ENCODE measurements at regions not wholly inside any gene's neighbourhood (a gene's known extent, or its start where the extent isn't known, plus 50 kb on each side); places are given as distances from the start of the nearest gene placed in this dataset.

DNA sequence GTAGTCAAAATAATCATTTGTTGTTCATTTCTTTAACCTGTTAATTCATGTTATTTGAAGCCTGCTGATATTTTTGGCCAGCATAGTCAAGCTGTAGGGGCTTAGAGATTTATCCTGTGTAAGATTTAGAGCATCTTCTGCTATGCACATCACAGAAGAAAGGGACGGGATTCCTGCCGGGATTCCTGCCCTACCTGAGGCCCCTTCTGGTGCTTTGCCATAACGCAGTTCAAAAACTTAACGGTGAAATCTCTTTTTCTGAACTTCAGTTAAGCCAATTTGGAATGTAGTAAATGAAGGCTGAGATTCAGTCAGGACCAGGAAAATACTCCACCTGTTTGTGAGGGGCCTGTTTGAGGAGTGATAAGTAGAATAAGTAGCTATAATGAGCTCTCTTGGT, 50.7 kb upstream of the TMEM260 start:
- Mint-ChIP-seq H3K36me3 (ENCODE audit: low read depth, unreplicated experiment) (no peaks in the 10 kb centered on the region), H3K4me1 (ENCODE audit: unreplicated experiment) (peaks cover 6% of the 10 kb centered on the region), H3K27ac (ENCODE audit: unreplicated experiment) (no peak overlapping the region), H3K4me3 (ENCODE audit: unreplicated experiment) (no peak overlapping the region), H3K9me3 (ENCODE audit: unreplicated experiment) (no peaks in the 10 kb centered on the region), H3K27me3 (ENCODE audit: unreplicated experiment) (no peaks in the 10 kb centered on the region)
- TF ChIP-seq, protein P1, sequence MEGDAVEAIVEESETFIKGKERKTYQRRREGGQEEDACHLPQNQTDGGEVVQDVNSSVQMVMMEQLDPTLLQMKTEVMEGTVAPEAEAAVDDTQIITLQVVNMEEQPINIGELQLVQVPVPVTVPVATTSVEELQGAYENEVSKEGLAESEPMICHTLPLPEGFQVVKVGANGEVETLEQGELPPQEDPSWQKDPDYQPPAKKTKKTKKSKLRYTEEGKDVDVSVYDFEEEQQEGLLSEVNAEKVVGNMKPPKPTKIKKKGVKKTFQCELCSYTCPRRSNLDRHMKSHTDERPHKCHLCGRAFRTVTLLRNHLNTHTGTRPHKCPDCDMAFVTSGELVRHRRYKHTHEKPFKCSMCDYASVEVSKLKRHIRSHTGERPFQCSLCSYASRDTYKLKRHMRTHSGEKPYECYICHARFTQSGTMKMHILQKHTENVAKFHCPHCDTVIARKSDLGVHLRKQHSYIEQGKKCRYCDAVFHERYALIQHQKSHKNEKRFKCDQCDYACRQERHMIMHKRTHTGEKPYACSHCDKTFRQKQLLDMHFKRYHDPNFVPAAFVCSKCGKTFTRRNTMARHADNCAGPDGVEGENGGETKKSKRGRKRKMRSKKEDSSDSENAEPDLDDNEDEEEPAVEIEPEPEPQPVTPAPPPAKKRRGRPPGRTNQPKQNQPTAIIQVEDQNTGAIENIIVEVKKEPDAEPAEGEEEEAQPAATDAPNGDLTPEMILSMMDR (IDR thresholded peaks at IDR 0.05; ENCODE audit: unreplicated experiment), result no peak
- DNase-seq (ENCODE audit: low spot score), result no peak
